ENCODE measurements at regions not wholly inside any gene's neighbourhood (a gene's known extent, or its start where the extent isn't known, plus 50 kb on each side); places are given as distances from the start of the nearest gene placed in this dataset.

GRCh38 chr9:87301371-87301770 is 196.3 kb upstream of the DAPK1 start:
- no peak for TF ChIP-seq POLR2A (IDR thresholded peaks at IDR 0.05)
- TF ChIP-seq CTCF (IDR thresholded peaks at IDR 0.05): no peak
